Naive B cell (primary cell): ENCODE measurements at regions not wholly inside any gene's neighbourhood (a gene's known extent, or its start where the extent isn't known, plus 50 kb on each side); places are given as distances from the start of the nearest gene placed in this dataset.

Experiments
- ATAC-seq, 2 donors: fragments of 150-1000 bp; cut with Tn5 transposase; 2 replicates each; pipeline ENCODE4 v1.10.0; 2021; ENCODE audit warnings: low read depth in 2 of 2, mild to moderate bottlenecking in 2 of 2, moderate library complexity in 2 of 2
- DNase-seq: peaks from one replicate; pipeline ENCODE4 v3.0.0; 2022
- H3K27ac Mint-ChIP-seq, 6 donors: one replicate each; pipeline ENCODE4 v1.8.0; 2020 to 2022; ENCODE audit warnings: mild to moderate bottlenecking in 6 of 6, mixed read lengths in 6 of 6, moderate library complexity in 5 of 6, inconsistent platforms in 2 of 6
- H3K27me3 Mint-ChIP-seq, 3 donors: one replicate each; pipeline ENCODE4 v1.8.0; 2021 to 2022; ENCODE audit warnings: mixed read lengths in 3 of 3, mild to moderate bottlenecking in 1 of 3
- H3K36me3 Mint-ChIP-seq, 2 donors: one replicate each; pipeline ENCODE4 v1.8.0; 2020 to 2022; ENCODE audit warnings: mixed read lengths in 2 of 2, inconsistent platforms in 1 of 2, mild to moderate bottlenecking in 1 of 2
- H3K4me1 Mint-ChIP-seq, 3 donors: one replicate each; pipeline ENCODE4 v1.8.0; 2020 to 2022; ENCODE audit warnings: mixed read lengths in 3 of 3, inconsistent platforms in 1 of 3, mild to moderate bottlenecking in 1 of 3, moderate library complexity in 1 of 3
- H3K4me3 Mint-ChIP-seq, 8 donors: one replicate each; pipeline ENCODE4 v1.8.0; 2020 to 2022; ENCODE audit warnings: mild to moderate bottlenecking in 8 of 8, mixed read lengths in 8 of 8, moderate library complexity in 8 of 8, inconsistent platforms in 2 of 8
- H3K9me3 Mint-ChIP-seq, 7 donors: one replicate each; pipeline ENCODE4 v1.8.0; 2020 to 2022; ENCODE audit warnings: mixed read lengths in 7 of 7, mild to moderate bottlenecking in 5 of 7, inconsistent platforms in 2 of 7, moderate library complexity in 1 of 7

GRCh38 chr20:11032611-11033010, 358.8 kb upstream of the JAG1 start:
- Mint-ChIP-seq H3K4me3 (no peak overlapping the region), H3K36me3 (no peaks in the 10 kb centered on the region), H3K4me1 (no peaks in the 10 kb centered on the region), H3K27me3 (peaks cover 0 to 5% (median 0%) of the 10 kb centered on the region in 3 donors), H3K27ac (no peak overlapping the region), H3K9me3 (peaks cover 0 to 17% (median 4%) of the 10 kb centered on the region in 7 donors)
- ATAC-seq (no peak), DNase-seq (no peak)

DNA sequence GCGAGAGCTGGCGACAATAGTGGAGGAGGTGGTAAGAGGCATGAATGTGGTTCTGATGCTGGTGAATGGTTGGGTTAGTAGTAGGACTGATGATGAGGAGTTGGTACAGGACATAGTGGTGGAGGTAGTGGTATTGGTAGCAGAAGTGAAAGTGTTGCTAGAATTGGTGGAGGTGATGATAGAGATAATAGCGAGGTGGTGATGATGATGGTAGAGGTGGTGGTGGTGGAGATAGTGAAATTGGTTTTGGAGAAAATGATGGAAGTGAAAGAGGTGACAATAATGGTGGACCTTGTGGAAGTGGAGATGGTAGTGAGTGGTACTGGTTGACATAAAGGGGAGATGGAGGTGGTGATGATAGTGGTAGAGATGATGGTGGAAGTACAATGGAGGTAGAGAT, 360.2 kb upstream of the JAG1 start:
- Mint-ChIP-seq H3K9me3 (peaks cover 3 to 17% (median 5%) of the 10 kb centered on the region in 7 donors), H3K4me3 (no peak overlapping the region), H3K27ac (peak overlapping the region in 1 of 6 donors; percentile 54), H3K27me3 (peaks cover 0 to 6% (median 0%) of the 10 kb centered on the region in 3 donors), H3K36me3 (no peaks in the 10 kb centered on the region), H3K4me1 (no peaks in the 10 kb centered on the region)
- no peak for ATAC-seq
- DNase-seq: no peak

DNA sequence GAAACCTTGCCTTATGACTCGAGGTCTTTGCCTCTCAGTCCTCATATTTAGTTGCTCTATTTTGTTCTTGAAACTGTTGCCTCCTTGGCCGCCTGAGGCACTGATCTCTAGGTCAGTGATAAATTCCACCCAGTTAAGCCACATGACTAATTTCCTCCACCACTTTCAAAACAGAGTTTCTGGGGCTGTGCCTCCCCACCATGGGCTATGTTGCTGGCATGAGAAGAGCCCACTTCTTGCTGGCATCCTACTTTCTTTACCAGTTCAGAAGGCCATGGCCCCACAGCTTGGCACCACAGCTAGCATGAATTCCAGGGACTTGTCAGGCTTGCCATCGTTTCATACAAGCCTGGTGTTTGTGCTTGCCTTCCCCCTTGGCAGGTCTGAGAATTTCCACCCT, 361.4 kb upstream of the JAG1 start:
- Mint-ChIP-seq H3K27me3 (peaks cover 0 to 6% (median 0%) of the 10 kb centered on the region in 3 donors), H3K9me3 (peaks cover 3 to 17% (median 6%) of the 10 kb centered on the region in 7 donors), H3K4me1 (no peaks in the 10 kb centered on the region), H3K27ac (no peak overlapping the region), H3K36me3 (no peaks in the 10 kb centered on the region), H3K4me3 (no peak overlapping the region)
- DNase-seq (no peak), ATAC-seq (no peak)

DNA sequence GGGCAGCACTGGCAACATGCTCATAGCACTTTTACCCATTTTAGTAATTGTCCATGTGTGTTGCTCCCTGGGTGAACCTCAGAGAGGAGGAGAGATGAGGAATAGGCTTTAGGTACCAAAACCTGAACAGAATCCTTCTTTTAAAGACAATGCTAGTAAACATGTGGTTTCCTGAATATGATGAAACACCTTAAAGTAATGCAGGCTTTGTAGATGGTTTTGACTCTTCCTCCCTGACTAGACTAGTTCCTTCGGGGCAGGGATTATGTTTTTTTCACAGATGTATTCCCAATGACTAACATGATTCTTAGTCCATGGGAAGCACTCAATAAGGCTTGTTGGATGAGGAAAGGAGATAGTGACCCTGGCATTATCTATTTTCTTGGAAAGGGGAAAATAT, 367.6 kb upstream of the JAG1 start:
- H3K27me3 Mint-ChIP-seq: peaks cover 0 to 6% (median 0%) of the 10 kb centered on the region in 3 donors
- H3K36me3 Mint-ChIP-seq: no peaks in the 10 kb centered on the region
- no peaks in the 10 kb centered on the region for H3K4me1 Mint-ChIP-seq
- peaks cover 3 to 22% (median 3%) of the 10 kb centered on the region in 7 donors for H3K9me3 Mint-ChIP-seq
- ATAC-seq (no peak), DNase-seq (no peak)
- H3K27ac Mint-ChIP-seq: no peak overlapping the region
- H3K4me3 Mint-ChIP-seq: no peak overlapping the region

GRCh38 chr20:11043001-11043400, 369.2 kb upstream of the JAG1 start:
- Mint-ChIP-seq H3K36me3 (no peaks in the 10 kb centered on the region), H3K4me3 (no peak overlapping the region), H3K9me3 (peaks cover 3 to 17% (median 3%) of the 10 kb centered on the region in 7 donors), H3K27ac (no peak overlapping the region), H3K4me1 (no peaks in the 10 kb centered on the region), H3K27me3 (no peaks in the 10 kb centered on the region)
- DNase-seq (no peak), ATAC-seq (no peak)

DNA sequence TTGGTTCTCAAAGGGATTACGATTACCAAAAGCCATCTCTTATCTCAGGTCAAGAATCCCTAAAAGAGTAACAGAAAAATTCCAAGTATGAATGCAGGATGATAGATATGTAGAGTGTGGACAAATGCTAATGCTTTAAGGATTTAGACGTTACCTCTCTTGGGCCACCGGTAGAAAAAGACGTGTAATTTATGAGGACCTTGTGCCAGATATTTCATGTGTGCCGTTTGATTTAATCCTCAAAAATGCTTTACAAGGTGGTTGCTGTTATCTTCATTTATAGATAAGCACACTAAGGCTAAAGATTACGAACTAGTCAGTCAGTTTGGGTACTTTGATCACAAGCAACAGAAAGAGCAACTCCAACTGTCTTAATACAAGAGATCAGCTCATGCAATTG, 370.8 kb upstream of the JAG1 start:
- peaks cover 0 to 17% (median 3%) of the 10 kb centered on the region in 7 donors for H3K9me3 Mint-ChIP-seq
- H3K27me3 Mint-ChIP-seq: no peaks in the 10 kb centered on the region
- no peak overlapping the region for H3K27ac Mint-ChIP-seq
- DNase-seq: no peak
- ATAC-seq: no peak
- no peaks in the 10 kb centered on the region for H3K4me1 Mint-ChIP-seq
- H3K36me3 Mint-ChIP-seq: no peaks in the 10 kb centered on the region
- no peak overlapping the region for H3K4me3 Mint-ChIP-seq

- DNase-seq: no peak
- Mint-ChIP-seq H3K4me3 (no peak overlapping the region), H3K36me3 (no peaks in the 10 kb centered on the region), H3K27ac (no peak overlapping the region), H3K4me1 (no peaks in the 10 kb centered on the region), H3K27me3 (no peaks in the 10 kb centered on the region), H3K9me3 (peaks cover 0 to 9% (median 0%) of the 10 kb centered on the region in 7 donors)
- ATAC-seq: no peak
Observed at GRCh38 chr20:11045412-11046175, 371.8 kb upstream of the JAG1 start.

DNA sequence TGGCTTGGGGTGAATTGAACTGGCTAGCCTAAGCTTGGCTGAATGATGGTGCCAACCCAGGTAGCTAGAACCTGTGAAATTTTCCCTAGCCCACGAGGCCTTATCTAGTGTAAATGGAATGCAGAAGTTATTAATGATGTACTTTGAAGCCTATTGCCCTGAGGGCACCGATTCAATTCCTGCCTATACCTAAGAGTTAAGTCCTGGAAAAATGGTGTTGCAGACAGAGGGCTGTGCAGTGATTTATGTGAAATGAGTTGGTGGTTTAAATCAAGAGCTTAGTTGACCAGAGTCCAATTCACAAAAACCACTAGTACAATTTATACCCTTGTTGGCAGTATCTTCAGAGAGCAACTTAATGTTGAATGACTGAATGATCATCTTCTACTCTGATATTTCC, 373.8 kb upstream of the JAG1 start:
- no peaks in the 10 kb centered on the region for H3K27me3 Mint-ChIP-seq
- peaks cover 0 to 10% (median 0%) of the 10 kb centered on the region in 7 donors for H3K9me3 Mint-ChIP-seq
- H3K4me1 Mint-ChIP-seq: no peaks in the 10 kb centered on the region
- DNase-seq (no peak), ATAC-seq (no peak)
- H3K36me3 Mint-ChIP-seq: no peaks in the 10 kb centered on the region
- no peak overlapping the region for H3K4me3 Mint-ChIP-seq
- H3K27ac Mint-ChIP-seq: no peak overlapping the region

DNA sequence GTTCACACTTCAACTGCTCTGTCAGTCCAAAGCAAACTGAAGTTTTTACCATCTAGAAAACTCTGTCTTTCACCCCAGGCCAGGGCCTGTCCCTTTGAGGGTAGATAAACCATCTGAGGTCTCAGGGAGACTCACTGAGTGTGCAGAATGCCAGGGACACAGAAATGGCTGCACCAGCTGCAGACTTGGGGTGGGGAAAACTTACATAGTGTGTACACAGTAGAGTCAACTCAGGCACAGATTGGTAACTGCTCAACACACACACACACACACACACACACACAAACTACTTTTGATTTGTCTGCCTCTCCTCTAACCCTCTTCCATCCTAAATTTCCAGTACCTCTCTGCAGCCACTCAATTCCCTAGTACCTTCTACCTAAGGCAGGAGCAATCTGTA, 374.9 kb upstream of the JAG1 start:
- no peak for DNase-seq
- Mint-ChIP-seq H3K4me1 (no peaks in the 10 kb centered on the region), H3K27me3 (no peaks in the 10 kb centered on the region), H3K9me3 (peaks cover 0 to 10% (median 0%) of the 10 kb centered on the region in 7 donors), H3K4me3 (no peak overlapping the region), H3K36me3 (no peaks in the 10 kb centered on the region), H3K27ac (no peak overlapping the region)
- no peak for ATAC-seq

GRCh38 chr20:11050350-11050749, 376.6 kb upstream of the JAG1 start:
- Mint-ChIP-seq H3K36me3 (no peaks in the 10 kb centered on the region), H3K27ac (no peak overlapping the region), H3K27me3 (no peaks in the 10 kb centered on the region), H3K9me3 (peaks cover 0 to 10% (median 0%) of the 10 kb centered on the region in 7 donors), H3K4me1 (no peaks in the 10 kb centered on the region), H3K4me3 (no peak overlapping the region)
- DNase-seq: no peak
- ATAC-seq: no peak

GRCh38 chr20:11051136-11051535, 377.3 kb upstream of the JAG1 start:
- H3K27me3 Mint-ChIP-seq: no peaks in the 10 kb centered on the region
- H3K36me3 Mint-ChIP-seq: no peaks in the 10 kb centered on the region
- H3K9me3 Mint-ChIP-seq: peaks cover 0 to 4% (median 0%) of the 10 kb centered on the region in 7 donors
- no peak overlapping the region for H3K4me3 Mint-ChIP-seq
- ATAC-seq: no peak
- no peak for DNase-seq
- H3K27ac Mint-ChIP-seq: no peak overlapping the region
- H3K4me1 Mint-ChIP-seq: no peaks in the 10 kb centered on the region

DNA sequence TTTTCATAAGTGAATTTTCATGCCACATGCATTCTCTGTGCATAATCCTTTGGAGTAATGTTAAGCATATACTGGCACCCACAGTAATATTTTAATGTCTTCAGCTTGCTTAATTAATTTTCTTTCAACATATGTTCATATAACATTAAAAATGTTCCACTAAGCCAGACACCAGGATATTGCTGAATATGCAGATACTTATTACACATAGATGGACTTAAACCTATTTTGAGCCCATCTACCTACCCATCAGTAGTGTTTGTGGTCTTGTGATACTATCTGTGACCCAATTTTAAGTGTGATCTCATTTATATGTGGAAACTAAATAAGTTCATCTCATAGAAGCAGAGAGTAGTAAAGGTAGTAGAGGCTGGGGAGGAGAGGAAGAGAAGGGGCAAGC, 379.5 kb upstream of the JAG1 start:
- Mint-ChIP-seq H3K27ac (no peak overlapping the region), H3K9me3 (peaks cover 0 to 4% (median 0%) of the 10 kb centered on the region in 7 donors), H3K36me3 (no peaks in the 10 kb centered on the region), H3K27me3 (no peaks in the 10 kb centered on the region), H3K4me3 (no peak overlapping the region), H3K4me1 (no peaks in the 10 kb centered on the region)
- ATAC-seq (no peak), DNase-seq (no peak)

DNA sequence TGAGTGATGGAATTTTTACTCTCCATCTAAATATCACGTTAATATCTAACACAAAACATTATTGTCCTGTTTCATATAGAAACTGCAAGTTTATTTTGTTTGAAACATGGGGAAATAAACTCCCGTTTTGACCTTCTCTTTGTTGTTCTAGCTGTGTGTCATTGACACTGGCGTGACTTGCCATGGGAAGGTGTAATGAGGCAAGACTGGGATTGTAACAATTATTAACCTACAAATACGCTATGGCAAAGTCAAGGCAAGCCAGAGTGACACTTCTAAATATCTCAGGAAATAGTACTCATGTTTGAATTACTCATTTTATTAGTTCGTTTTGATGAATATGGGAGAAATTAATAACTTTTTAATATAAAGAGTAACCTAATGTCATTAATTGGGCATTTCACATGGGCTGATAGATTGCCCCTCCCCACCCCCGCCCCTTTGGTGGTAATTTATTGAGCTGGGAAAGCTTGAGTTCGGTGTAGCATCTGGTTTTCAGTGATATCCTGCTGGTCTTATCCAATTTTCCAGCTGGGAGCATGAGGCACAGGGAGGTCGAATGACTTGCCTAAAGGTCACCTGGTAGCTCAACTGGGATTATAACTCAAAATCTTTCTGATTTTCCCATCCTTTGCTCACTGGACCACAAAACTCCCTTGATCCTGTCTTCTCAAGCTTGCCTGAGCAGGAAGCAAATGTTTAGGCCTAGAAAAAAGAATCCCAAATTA, 380.6 kb upstream of the JAG1 start:
- DNase-seq (no peak), ATAC-seq (no peak)
- no peak overlapping the region for H3K27ac Mint-ChIP-seq
- H3K9me3 Mint-ChIP-seq: peaks cover 0 to 4% (median 2%) of the 10 kb centered on the region in 7 donors
- H3K27me3 Mint-ChIP-seq: no peaks in the 10 kb centered on the region
- no peaks in the 10 kb centered on the region for H3K36me3 Mint-ChIP-seq
- no peak overlapping the region for H3K4me3 Mint-ChIP-seq
- H3K4me1 Mint-ChIP-seq: no peaks in the 10 kb centered on the region

- H3K9me3 Mint-ChIP-seq: peaks cover 0 to 4% (median 2%) of the 10 kb centered on the region in 7 donors
- DNase-seq: no peak
- no peak overlapping the region for H3K4me3 Mint-ChIP-seq
- H3K36me3 Mint-ChIP-seq: no peaks in the 10 kb centered on the region
- H3K27me3 Mint-ChIP-seq: no peaks in the 10 kb centered on the region
- no peak for ATAC-seq
- H3K27ac Mint-ChIP-seq: no peak overlapping the region
- H3K4me1 Mint-ChIP-seq: no peaks in the 10 kb centered on the region
Observed at GRCh38 chr20:11056414-11056813, 382.6 kb upstream of the JAG1 start.
